Type B pancreatic cell (in vitro differentiated cells): ENCODE measurements at regions not wholly inside any gene's neighbourhood (a gene's known extent, or its start where the extent isn't known, plus 50 kb on each side); places are given as distances from the start of the nearest gene placed in this dataset.

Experiments used
- DNase-seq: peaks from one replicate; pipeline ENCODE4 v3.0.0; 2021; ENCODE audit warnings: mixed read lengths; ENCODE audit not compliant: unreplicated experiment; ENCODE audit errors: extremely low spot score
- H3K27ac Mint-ChIP-seq: 2 replicates; pipeline ENCODE4 v1.8.0; 2021; ENCODE audit warnings: mild to moderate bottlenecking, mixed read lengths
- H3K27me3 Mint-ChIP-seq: 2 replicates; pipeline ENCODE4 v1.8.0; 2021; ENCODE audit warnings: mixed read lengths
- H3K36me3 Mint-ChIP-seq: 2 replicates; pipeline ENCODE4 v1.8.0; 2021; ENCODE audit warnings: mixed read lengths
- H3K4me1 Mint-ChIP-seq: one replicate; pipeline ENCODE4 v1.8.0; 2021; ENCODE audit warnings: mixed read lengths; ENCODE audit not compliant: unreplicated experiment
- H3K4me3 Mint-ChIP-seq: 2 replicates; pipeline ENCODE4 v1.8.0; 2021; ENCODE audit warnings: mild to moderate bottlenecking, mixed read lengths
- H3K9me3 Mint-ChIP-seq: 2 replicates; pipeline ENCODE4 v1.8.0; 2021; ENCODE audit warnings: mixed read lengths
- CTCF ChIP-seq: fragments of 200-600 bp; sonication (generic); conservative IDR thresholded peaks from 2 replicates; pipeline ENCODE4 v1.5.0; 2021; ENCODE audit warnings: antibody characterized with exemption, mild to moderate bottlenecking

GRCh38 chr4:180866933-180867643, 1376.1 kb upstream of the TENM3 start:
- Mint-ChIP-seq H3K27ac (no peak overlapping the region), H3K4me1 (no peaks in the 10 kb centered on the region), H3K9me3 (no peaks in the 10 kb centered on the region), H3K27me3 (no peaks in the 10 kb centered on the region), H3K36me3 (no peaks in the 10 kb centered on the region), H3K4me3 (no peak overlapping the region)
- DNase-seq = no peak
- no peak for TF ChIP-seq CTCF

DNA sequence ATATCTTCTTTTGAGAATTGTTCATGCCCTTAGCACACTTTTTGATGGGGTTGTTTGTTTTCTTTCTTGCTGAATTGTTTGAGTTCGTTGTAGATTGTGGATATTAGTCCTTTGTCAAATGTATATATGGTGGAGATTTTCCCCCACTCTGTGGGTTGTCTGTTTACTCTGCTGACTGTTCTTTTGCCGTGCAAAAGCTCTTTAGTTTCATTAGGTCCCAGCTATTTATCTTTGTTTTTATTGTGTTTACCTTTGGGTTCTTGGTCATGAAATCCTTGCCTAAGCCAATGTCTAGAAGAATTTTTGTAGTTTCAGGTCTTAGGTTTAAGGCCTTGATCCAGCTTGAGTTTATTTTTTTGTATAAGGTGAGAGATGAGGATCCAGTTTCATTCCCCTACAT, 1372.6 kb upstream of the TENM3 start:
- H3K9me3 Mint-ChIP-seq = peaks cover 5% of the 10 kb centered on the region
- no peak for DNase-seq
- H3K4me3 Mint-ChIP-seq = no peak overlapping the region
- H3K27me3 Mint-ChIP-seq = no peaks in the 10 kb centered on the region
- no peaks in the 10 kb centered on the region for H3K4me1 Mint-ChIP-seq
- no peak for TF ChIP-seq CTCF
- H3K36me3 Mint-ChIP-seq = no peaks in the 10 kb centered on the region
- H3K27ac Mint-ChIP-seq = no peak overlapping the region

DNA sequence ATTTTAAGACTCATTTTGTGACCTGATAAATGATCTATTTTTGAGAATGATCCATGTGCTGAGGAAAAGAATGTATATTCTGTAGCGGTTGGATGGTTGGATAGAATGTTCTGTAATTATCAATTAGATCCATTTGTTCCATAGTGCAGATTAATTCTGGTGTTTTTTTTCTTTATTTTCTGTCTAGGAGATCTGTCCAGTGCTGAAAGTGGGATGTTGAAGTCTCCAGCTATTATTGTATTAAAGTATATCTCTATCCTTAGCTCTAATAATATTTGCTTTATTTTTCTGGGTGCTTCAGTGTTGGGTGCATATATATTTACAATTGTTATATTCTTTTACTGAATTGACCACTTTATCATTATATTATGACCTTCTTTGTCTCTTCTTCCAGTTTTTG, 1344.9 kb upstream of the TENM3 start:
- Mint-ChIP-seq H3K36me3 (no peaks in the 10 kb centered on the region), H3K27me3 (no peaks in the 10 kb centered on the region), H3K4me3 (no peak overlapping the region), H3K4me1 (no peaks in the 10 kb centered on the region), H3K27ac (no peak overlapping the region), H3K9me3 (peaks cover 8% of the 10 kb centered on the region)
- TF ChIP-seq CTCF = no peak
- no peak for DNase-seq

GRCh38 chr4:180900781-180901180, 1342.4 kb upstream of the TENM3 start:
- no peaks in the 10 kb centered on the region for H3K27me3 Mint-ChIP-seq
- no peak overlapping the region for H3K4me3 Mint-ChIP-seq
- no peaks in the 10 kb centered on the region for H3K4me1 Mint-ChIP-seq
- H3K9me3 Mint-ChIP-seq = peaks cover 8% of the 10 kb centered on the region
- DNase-seq = no peak
- TF ChIP-seq CTCF = no peak
- H3K27ac Mint-ChIP-seq = no peak overlapping the region
- no peaks in the 10 kb centered on the region for H3K36me3 Mint-ChIP-seq

- peak; percentile 35 for TF ChIP-seq CTCF
- Mint-ChIP-seq H3K4me1 (no peaks in the 10 kb centered on the region), H3K27me3 (no peaks in the 10 kb centered on the region), H3K36me3 (no peaks in the 10 kb centered on the region), H3K9me3 (peaks cover 3% of the 10 kb centered on the region), H3K4me3 (no peak overlapping the region), H3K27ac (no peak overlapping the region)
- no peak for DNase-seq
Measured at GRCh38 chr4:180909279-180909678, 1333.9 kb upstream of the TENM3 start.
